ENCODE measurements at regions not wholly inside any gene's neighbourhood (a gene's known extent, or its start where the extent isn't known, plus 50 kb on each side); places are given as distances from the start of the nearest gene placed in this dataset.
A peak's percentile ranks its signal among the peaks of the same experiment; 100 is the strongest.
"Not testable (repeated sequence)": the region's sequence is repeated elsewhere in the genome, so short reads cannot be mapped to it uniquely, and the experiment has no call there.

DNA sequence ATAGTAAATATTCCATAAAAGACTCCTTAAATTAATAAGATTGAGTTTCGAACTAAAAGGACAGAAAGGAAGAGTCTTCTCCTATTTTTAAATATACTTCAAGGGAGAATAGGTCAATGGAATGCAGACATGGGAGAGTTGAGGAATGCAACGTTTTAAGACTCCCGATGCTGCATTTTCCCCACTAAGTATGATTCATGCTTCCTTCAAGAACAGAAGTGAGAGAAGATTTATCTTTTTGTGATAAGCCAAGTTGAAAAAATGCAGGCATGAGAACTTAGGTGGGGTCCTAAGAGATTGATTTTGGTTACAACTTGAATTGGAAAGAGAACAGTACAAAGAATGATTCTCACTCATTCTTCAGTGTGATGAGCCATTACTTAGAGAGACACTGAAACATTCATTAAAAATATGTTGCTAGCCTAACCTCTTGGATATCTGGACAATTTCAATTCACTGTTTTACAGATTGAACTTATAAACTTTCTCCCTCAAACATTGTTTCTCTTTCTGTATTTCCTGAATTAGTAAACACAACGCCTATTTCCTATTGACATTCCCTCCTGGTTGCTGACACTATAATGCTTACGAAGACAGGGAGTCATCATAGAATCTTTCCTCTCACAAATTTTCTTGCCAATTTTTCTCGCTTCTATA is 1666.1 kb upstream of the WWC1 start:
- Histone ChIP-seq H3K9me3 (ENCODE audit: low read depth) (no peaks in the 10 kb centered on the region), H3K4me3 (no peak overlapping the region), H3K79me2 (no peaks in the 10 kb centered on the region), H4K20me1 (ENCODE audit: insufficient read depth, poor library complexity, severe bottlenecking) (no peaks in the 10 kb centered on the region), H3K27me3 (no peaks in the 10 kb centered on the region), H2AFZ (no peak overlapping the region), H3K27ac (peak overlapping the region; percentile 14), H3K9me2 (replicated peaks; ENCODE audit: insufficient read depth) (no peaks in the 10 kb centered on the region), H3K4me2 (peak overlapping the region; percentile 7), H3K4me1 (ENCODE audit: insufficient read depth) (no peaks in the 10 kb centered on the region), H3K36me3 (replicated peaks; ENCODE audit: insufficient read depth, low read depth) (no peaks in the 10 kb centered on the region)
- 49% methylated on average over 6 of the region's 6 CpGs for WGBS (ENCODE audit: low lambda C conversion rate, missing lambda C conversion rate)
- peak; percentile 11 for DNase-seq (ENCODE audit: low spot score)
- TF ChIP-seq CTCF (IDR thresholded peaks at IDR 0.05; ENCODE audit: poor library complexity) (no peak), EZH2 (IDR thresholded peaks at IDR 0.05; ENCODE audit: borderline replicate concordance) (no peak), EZH2phosphoT487 (IDR thresholded peaks at IDR 0.05; ENCODE audit: low read depth, severe bottlenecking, unreplicated experiment) (no peak)

DNA sequence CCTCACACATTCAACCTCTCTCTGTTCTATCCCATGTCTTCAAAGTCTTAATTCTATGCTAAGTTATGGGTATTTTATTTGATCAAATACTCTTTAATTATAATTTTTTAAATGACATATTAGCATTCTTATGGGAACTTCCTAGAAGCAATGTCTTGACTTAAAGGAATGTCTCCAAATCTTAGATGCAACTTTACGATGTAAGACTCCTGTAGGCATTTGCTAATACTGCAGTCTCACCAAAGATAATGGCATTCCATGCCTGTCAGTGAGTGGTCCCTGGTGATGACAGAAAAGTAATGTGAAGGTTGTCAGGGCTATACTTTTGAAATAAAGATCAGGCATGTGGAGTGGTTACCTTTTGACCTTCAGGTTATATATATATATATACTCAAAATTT is 1654.2 kb upstream of the WWC1 start:
- H3K27me3 ChIP-seq: no peaks in the 10 kb centered on the region
- no peaks in the 10 kb centered on the region for H3K36me3 ChIP-seq (replicated peaks; ENCODE audit: insufficient read depth, low read depth)
- no peaks in the 10 kb centered on the region for H3K4me1 ChIP-seq (ENCODE audit: insufficient read depth)
- H4K20me1 ChIP-seq (ENCODE audit: insufficient read depth, poor library complexity, severe bottlenecking): no peaks in the 10 kb centered on the region
- H3K4me3 ChIP-seq: no peak overlapping the region
- H3K4me2 ChIP-seq: no peak overlapping the region
- H3K9me2 ChIP-seq (replicated peaks; ENCODE audit: insufficient read depth): no peaks in the 10 kb centered on the region
- H3K9me3 ChIP-seq (ENCODE audit: low read depth): no peaks in the 10 kb centered on the region
- H2AFZ ChIP-seq: no peak overlapping the region
- H3K27ac ChIP-seq: no peak overlapping the region
- no peak for DNase-seq (ENCODE audit: low spot score)
- TF ChIP-seq EZH2 (IDR thresholded peaks at IDR 0.05; ENCODE audit: borderline replicate concordance): no peak
- no peak for TF ChIP-seq CTCF (IDR thresholded peaks at IDR 0.05; ENCODE audit: poor library complexity)
- TF ChIP-seq EZH2phosphoT487 (IDR thresholded peaks at IDR 0.05; ENCODE audit: low read depth, severe bottlenecking, unreplicated experiment): no peak
- no peaks in the 10 kb centered on the region for H3K79me2 ChIP-seq
- 62% methylated on average over 1 of the region's 1 CpG for WGBS (ENCODE audit: low lambda C conversion rate, missing lambda C conversion rate)

DNA sequence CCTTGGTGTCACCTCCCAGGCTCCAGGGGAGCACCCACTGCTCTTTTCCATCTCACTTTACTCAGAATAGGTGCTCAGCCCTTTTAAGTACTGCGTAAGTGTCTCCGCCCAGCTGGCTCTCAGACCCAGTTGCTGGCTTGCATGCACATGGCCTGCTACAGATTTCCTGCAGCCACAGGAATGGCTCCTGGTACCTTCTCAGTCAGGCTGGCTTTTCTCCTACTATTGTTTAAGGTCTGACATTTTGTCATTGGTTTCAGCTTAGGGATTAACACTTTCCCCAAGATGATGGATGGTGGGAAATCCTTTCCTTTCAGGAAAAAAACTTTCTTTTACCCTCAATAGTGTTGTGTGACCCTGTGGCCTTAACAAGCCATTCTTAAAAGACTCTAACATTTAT is 1652.3 kb upstream of the WWC1 start:
- H3K4me2 ChIP-seq: no peak overlapping the region
- H3K9me2 ChIP-seq (replicated peaks; ENCODE audit: insufficient read depth): no peaks in the 10 kb centered on the region
- DNase-seq (ENCODE audit: low spot score): no peak
- 87% methylated on average over 2 of the region's 2 CpGs for WGBS (ENCODE audit: low lambda C conversion rate, missing lambda C conversion rate)
- no peak for TF ChIP-seq CTCF (IDR thresholded peaks at IDR 0.05; ENCODE audit: poor library complexity)
- no peak for TF ChIP-seq EZH2 (IDR thresholded peaks at IDR 0.05; ENCODE audit: borderline replicate concordance)
- TF ChIP-seq EZH2phosphoT487 (IDR thresholded peaks at IDR 0.05; ENCODE audit: low read depth, severe bottlenecking, unreplicated experiment): no peak
- no peaks in the 10 kb centered on the region for H3K4me1 ChIP-seq (ENCODE audit: insufficient read depth)
- no peak overlapping the region for H3K4me3 ChIP-seq
- no peaks in the 10 kb centered on the region for H4K20me1 ChIP-seq (ENCODE audit: insufficient read depth, poor library complexity, severe bottlenecking)
- H3K9me3 ChIP-seq (ENCODE audit: low read depth): no peaks in the 10 kb centered on the region
- H3K27me3 ChIP-seq: no peaks in the 10 kb centered on the region
- H3K79me2 ChIP-seq: no peaks in the 10 kb centered on the region
- no peaks in the 10 kb centered on the region for H3K36me3 ChIP-seq (replicated peaks; ENCODE audit: insufficient read depth, low read depth)
- no peak overlapping the region for H2AFZ ChIP-seq
- no peak overlapping the region for H3K27ac ChIP-seq

DNA sequence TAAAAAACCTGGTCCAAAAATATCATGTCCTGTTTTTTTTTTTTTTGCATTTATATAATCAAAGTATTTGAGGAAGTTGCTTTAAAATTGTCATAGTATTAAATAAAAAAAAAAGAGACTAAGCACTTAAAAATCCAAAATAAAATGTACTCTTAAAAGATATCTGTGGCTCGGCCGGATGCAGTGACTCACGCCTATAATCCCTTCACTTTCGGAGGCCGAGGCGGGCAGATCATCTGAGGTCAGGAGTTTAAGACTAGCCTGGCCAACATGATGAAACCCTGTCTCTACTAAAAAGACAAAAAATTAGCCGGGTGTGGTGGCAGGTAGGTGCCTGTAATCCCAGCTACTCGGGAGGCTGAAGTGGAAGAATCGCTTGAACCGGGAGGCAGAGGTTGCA is 1651.3 kb upstream of the WWC1 start:
- not testable (repeated sequence) for H3K9me2 ChIP-seq (replicated peaks; ENCODE audit: insufficient read depth); H3K4me3 ChIP-seq; H3K9me3 ChIP-seq (ENCODE audit: low read depth); H2AFZ ChIP-seq; H3K36me3 ChIP-seq (replicated peaks; ENCODE audit: insufficient read depth, low read depth); H3K27me3 ChIP-seq; DNase-seq (ENCODE audit: low spot score); H3K79me2 ChIP-seq; H3K27ac ChIP-seq; H4K20me1 ChIP-seq (ENCODE audit: insufficient read depth, poor library complexity, severe bottlenecking); H3K4me1 ChIP-seq (ENCODE audit: insufficient read depth); H3K4me2 ChIP-seq
- 51% methylated on average over 10 of the region's 10 CpGs for WGBS (ENCODE audit: low lambda C conversion rate, missing lambda C conversion rate)

All from hepatocyte (in vitro differentiated cells).